ENCODE measurements at regions not wholly inside any gene's neighbourhood (a gene's known extent, or its start where the extent isn't known, plus 50 kb on each side); places are given as distances from the start of the nearest gene placed in this dataset.

DNA sequence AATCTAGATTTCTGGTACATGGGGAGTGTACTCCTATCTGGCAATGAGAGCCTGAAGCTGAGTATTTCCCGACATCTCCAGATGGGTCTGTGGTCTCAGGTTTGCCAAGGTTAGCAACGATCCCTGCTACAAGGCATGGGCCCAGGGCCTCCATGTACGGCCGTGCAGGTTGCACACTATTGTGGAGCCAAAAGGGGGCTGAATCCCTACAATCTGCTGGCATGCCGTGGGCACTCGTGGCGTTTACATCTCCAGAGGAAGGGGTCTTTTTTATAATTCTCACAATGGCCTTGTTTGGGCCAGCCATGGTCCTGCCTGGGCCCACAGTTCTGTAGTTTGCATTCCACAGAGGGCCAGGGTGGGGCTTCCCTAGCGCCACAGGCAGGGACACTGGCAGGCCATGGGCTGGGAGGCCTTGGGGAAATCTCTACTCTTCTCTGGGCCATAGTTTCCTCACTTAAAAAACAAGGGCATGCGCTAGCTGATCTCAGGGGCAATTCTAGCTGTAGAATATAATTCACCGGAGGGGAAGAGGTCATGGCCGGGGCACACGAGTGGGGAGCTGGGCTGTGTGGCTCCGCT, 68.9 kb upstream of the TLE3 start:
- CTCF ChIA-PET: interaction anchor here (0.6 kb wide), 1 partner anchor 1241 kb away, joined by 3 read pairs; no protein-coding TSS in a partner anchor
- 62% methylated on average over 13 of the region's 13 CpGs for WGBS (ENCODE audit: insufficient coverage, insufficient replicate concordance, low lambda C conversion rate, missing lambda C conversion rate)
- in situ Hi-C loops (cut with MboI): no loop called here

More for the DNA sequence above, 68.9 kb upstream of the TLE3 start:
- H3K27me3 ChIP-seq (replicated peaks in 1 of 2; ENCODE audit: control insufficient read depth in 2 of 2, insufficient read depth in 2 of 2, low read length in 1 of 2): no peaks in the 10 kb centered on the region; a peak in 1 of 4 replicates
- no TSS peak for BruUV-seq (replicated peaks)
- ATAC-seq (no peak), DNase-seq (ENCODE audit: low read depth, low spot score) (no peak), FAIRE-seq (no peak)
- no peak overlapping the region for H3K4me3 ChIP-seq
- SMC1A ChIA-PET (ENCODE audit: uncharacterized antibody, unreplicated experiment): no interaction called here
- H3K36me3 ChIP-seq (ENCODE audit: control insufficient read depth in 2 of 2, insufficient read depth in 2 of 2, low read length in 1 of 2): no peaks in the 10 kb centered on the region
- no peak overlapping the region for H3K27ac ChIP-seq (ENCODE audit: control insufficient read depth, insufficient read depth)
- H3K9me3 ChIP-seq (replicated peaks; ENCODE audit: control insufficient read depth, insufficient read depth, low read length): peaks cover 2% of the 10 kb centered on the region; the same call in 1 of the 3 replicates
- no peak for TF ChIP-seq CBX5 (IDR thresholded peaks at IDR 0.05; ENCODE audit: low read depth)
- TF ChIP-seq, protein P1, sequence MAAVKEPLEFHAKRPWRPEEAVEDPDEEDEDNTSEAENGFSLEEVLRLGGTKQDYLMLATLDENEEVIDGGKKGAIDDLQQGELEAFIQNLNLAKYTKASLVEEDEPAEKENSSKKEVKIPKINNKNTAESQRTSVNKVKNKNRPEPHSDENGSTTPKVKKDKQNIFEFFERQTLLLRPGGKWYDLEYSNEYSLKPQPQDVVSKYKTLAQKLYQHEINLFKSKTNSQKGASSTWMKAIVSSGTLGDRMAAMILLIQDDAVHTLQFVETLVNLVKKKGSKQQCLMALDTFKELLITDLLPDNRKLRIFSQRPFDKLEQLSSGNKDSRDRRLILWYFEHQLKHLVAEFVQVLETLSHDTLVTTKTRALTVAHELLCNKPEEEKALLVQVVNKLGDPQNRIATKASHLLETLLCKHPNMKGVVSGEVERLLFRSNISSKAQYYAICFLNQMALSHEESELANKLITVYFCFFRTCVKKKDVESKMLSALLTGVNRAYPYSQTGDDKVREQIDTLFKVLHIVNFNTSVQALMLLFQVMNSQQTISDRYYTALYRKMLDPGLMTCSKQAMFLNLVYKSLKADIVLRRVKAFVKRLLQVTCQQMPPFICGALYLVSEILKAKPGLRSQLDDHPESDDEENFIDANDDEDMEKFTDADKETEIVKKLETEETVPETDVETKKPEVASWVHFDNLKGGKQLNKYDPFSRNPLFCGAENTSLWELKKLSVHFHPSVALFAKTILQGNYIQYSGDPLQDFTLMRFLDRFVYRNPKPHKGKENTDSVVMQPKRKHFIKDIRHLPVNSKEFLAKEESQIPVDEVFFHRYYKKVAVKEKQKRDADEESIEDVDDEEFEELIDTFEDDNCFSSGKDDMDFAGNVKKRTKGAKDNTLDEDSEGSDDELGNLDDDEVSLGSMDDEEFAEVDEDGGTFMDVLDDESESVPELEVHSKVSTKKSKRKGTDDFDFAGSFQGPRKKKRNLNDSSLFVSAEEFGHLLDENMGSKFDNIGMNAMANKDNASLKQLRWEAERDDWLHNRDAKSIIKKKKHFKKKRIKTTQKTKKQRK (IDR thresholded peaks at IDR 0.05; ENCODE audit: low read depth, low read length): no peak
- TF ChIP-seq NBN (IDR thresholded peaks at IDR 0.05): no peak
- TF ChIP-seq POLR2AphosphoS2 (IDR thresholded peaks at IDR 0.05; ENCODE audit: low read depth, low read length): no peak
- no peak for TF ChIP-seq SMAD1 (IDR thresholded peaks at IDR 0.05; ENCODE audit: low read depth, partially characterized antibody)
- no peak for TF ChIP-seq MEF2A (IDR thresholded peaks at IDR 0.05; ENCODE audit: insufficient read depth, low read depth, low read length)
- TF ChIP-seq BRCA1 (IDR thresholded peaks at IDR 0.05; ENCODE audit: low read depth, low read length): no peak
- no peak for TF ChIP-seq NFXL1 (IDR thresholded peaks at IDR 0.05; ENCODE audit: borderline replicate concordance)
- no peak for TF ChIP-seq KLF5 (IDR thresholded peaks at IDR 0.05; ENCODE audit: partially characterized antibody)
- no peak for TF ChIP-seq ZNF622 (IDR thresholded peaks at IDR 0.05)
- no peak for TF ChIP-seq SP1 (IDR thresholded peaks at IDR 0.05; ENCODE audit: low read depth, low read length)
- no peak for TF ChIP-seq WRNIP1 (IDR thresholded peaks at IDR 0.05; ENCODE audit: borderline replicate concordance, low read depth, low read length)
- no peak for TF ChIP-seq ETV6 (conservative IDR thresholded peaks at IDR 0.05 in 1 of 2, IDR thresholded peaks at IDR 0.05 in 1 of 2; ENCODE audit: borderline replicate concordance in 1 of 2, low read depth in 1 of 2)
- TF ChIP-seq ZBED1 (IDR thresholded peaks at IDR 0.05; ENCODE audit: borderline replicate concordance): no peak
- no peak for TF ChIP-seq RAD51 (IDR thresholded peaks at IDR 0.05)
- no peak for TF ChIP-seq PML (IDR thresholded peaks at IDR 0.05; ENCODE audit: low read length)
- TF ChIP-seq, protein P2, sequence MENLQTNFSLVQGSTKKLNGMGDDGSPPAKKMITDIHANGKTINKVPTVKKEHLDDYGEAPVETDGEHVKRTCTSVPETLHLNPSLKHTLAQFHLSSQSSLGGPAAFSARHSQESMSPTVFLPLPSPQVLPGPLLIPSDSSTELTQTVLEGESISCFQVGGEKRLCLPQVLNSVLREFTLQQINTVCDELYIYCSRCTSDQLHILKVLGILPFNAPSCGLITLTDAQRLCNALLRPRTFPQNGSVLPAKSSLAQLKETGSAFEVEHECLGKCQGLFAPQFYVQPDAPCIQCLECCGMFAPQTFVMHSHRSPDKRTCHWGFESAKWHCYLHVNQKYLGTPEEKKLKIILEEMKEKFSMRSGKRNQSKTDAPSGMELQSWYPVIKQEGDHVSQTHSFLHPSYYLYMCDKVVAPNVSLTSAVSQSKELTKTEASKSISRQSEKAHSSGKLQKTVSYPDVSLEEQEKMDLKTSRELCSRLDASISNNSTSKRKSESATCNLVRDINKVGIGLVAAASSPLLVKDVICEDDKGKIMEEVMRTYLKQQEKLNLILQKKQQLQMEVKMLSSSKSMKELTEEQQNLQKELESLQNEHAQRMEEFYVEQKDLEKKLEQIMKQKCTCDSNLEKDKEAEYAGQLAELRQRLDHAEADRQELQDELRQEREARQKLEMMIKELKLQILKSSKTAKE (IDR thresholded peaks at IDR 0.05; ENCODE audit: low read depth, poor library complexity, severe bottlenecking): no peak
- no peak for TF ChIP-seq RAD21 (IDR thresholded peaks at IDR 0.05; ENCODE audit: insufficient read depth, low read depth, low read length)
- intact Hi-C loops (cut with micrococcal nuclease; ENCODE audit: unreplicated experiment): no loop called here
- no peaks in the 10 kb centered on the region for H3K79me2 ChIP-seq (ENCODE audit: control insufficient read depth, insufficient read depth, low read length)
- no peaks in the 10 kb centered on the region for H3K4me1 ChIP-seq (ENCODE audit: control insufficient read depth, insufficient read depth, low read length)
- no peak overlapping the region for H3K4me2 ChIP-seq (ENCODE audit: control insufficient read depth, insufficient read depth)
- RAD21 ChIA-PET (ENCODE audit: unreplicated experiment): no interaction called here
- no peaks in the 10 kb centered on the region for H4K20me1 ChIP-seq (ENCODE audit: control insufficient read depth, insufficient read depth)
- POLR2A ChIA-PET: interaction anchor here (0.6 kb wide), 1 partner anchor 25 kb away, joined by 3 read pairs; no protein-coding TSS in a partner anchor
- no peak overlapping the region for H2AFZ ChIP-seq (ENCODE audit: control insufficient read depth, low read depth, low read length)
- H3K9ac ChIP-seq (ENCODE audit: control insufficient read depth, insufficient read depth, low read length): no peak overlapping the region
